Glutamatergic neuron (in vitro differentiated cells): ENCODE measurements at regions not wholly inside any gene's neighbourhood (a gene's known extent, or its start where the extent isn't known, plus 50 kb on each side); places are given as distances from the start of the nearest gene placed in this dataset.

ENCODE experiments used
- DNase-seq: peaks from one replicate; pipeline ENCODE4 v3.0.0; 2022
- H3K27ac Mint-ChIP-seq: one replicate; pipeline ENCODE4 v1.8.0; 2020; ENCODE audit warnings: mild to moderate bottlenecking, mixed read lengths, inconsistent platforms; ENCODE audit not compliant: unreplicated experiment
- H3K27me3 Mint-ChIP-seq: one replicate; pipeline ENCODE4 v1.8.0; 2020; ENCODE audit warnings: mild to moderate bottlenecking, moderate library complexity, mixed read lengths, inconsistent platforms; ENCODE audit not compliant: unreplicated experiment
- H3K36me3 Mint-ChIP-seq: one replicate; pipeline ENCODE4 v1.8.0; 2020; ENCODE audit warnings: mild to moderate bottlenecking, mixed read lengths, inconsistent platforms; ENCODE audit not compliant: unreplicated experiment
- H3K4me1 Mint-ChIP-seq: one replicate; pipeline ENCODE4 v1.8.0; 2020; ENCODE audit warnings: mild to moderate bottlenecking, low read depth, mixed read lengths, inconsistent platforms; ENCODE audit not compliant: unreplicated experiment
- H3K4me3 Mint-ChIP-seq: one replicate; pipeline ENCODE4 v1.8.0; 2020; ENCODE audit warnings: mild to moderate bottlenecking, mixed read lengths, inconsistent platforms; ENCODE audit not compliant: unreplicated experiment
- H3K9me3 Mint-ChIP-seq: one replicate; pipeline ENCODE4 v1.8.0; 2020; ENCODE audit warnings: mild to moderate bottlenecking, moderate library complexity, mixed read lengths, inconsistent platforms; ENCODE audit not compliant: unreplicated experiment
- CTCF ChIP-seq: fragments of 200-600 bp; sonication (generic); IDR thresholded peaks from one replicate; pipeline ENCODE4 v1.5.0; 2021; ENCODE audit not compliant: partially characterized antibody, unreplicated experiment

- Mint-ChIP-seq H3K9me3 (peaks cover 7% of the 10 kb centered on the region), H3K36me3 (peaks cover 6% of the 10 kb centered on the region), H3K4me3 (no peak overlapping the region), H3K27me3 (peaks cover 4% of the 10 kb centered on the region), H3K27ac (no peak overlapping the region), H3K4me1 (peaks cover 4% of the 10 kb centered on the region)
- no peak for DNase-seq
- no peak for TF ChIP-seq CTCF
Measured at GRCh38 chr7:133180717-133181116, 72.2 kb upstream of the EXOC4 start.

DNA sequence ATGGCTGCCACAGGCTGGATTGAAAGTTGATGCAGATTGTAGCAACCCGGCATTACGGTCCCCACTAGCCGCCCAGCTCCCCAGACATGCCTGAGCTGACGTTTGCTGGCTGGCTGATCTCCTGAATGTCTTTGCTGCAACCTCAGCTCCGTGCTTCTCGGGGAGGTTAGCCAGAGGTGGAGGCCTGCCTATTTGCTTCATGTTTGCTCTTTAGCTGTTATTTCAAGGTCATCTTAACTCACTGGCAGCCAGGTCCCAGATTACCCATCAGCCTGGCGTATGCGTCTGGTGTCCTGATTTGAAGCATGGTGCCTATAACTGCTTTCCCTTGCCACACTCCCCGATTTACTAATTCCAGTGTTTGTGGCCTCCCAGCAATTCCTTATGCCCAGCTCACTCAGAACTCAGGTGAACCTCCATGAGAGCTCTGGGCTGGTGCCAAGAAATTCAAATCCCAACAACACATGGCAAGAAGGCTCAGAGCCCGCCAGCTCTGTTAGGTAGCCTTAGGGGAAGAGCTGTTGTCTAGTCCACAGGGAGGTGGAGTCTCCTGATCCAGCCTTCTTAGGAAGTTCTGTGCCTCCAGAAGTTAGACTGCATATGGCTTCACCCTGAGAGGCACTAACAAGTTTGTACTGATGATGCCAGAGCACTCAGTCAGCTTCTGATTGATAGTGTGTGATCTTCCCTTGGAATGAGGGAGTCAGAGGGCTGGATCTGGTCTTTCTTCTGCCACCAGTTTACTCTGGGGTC is 69.7 kb upstream of the EXOC4 start:
- no peak for DNase-seq
- no peak overlapping the region for H3K4me3 Mint-ChIP-seq
- peaks cover 3% of the 10 kb centered on the region for H3K4me1 Mint-ChIP-seq
- no peaks in the 10 kb centered on the region for H3K36me3 Mint-ChIP-seq
- peaks cover 4% of the 10 kb centered on the region for H3K27me3 Mint-ChIP-seq
- no peak for TF ChIP-seq CTCF
- H3K9me3 Mint-ChIP-seq: peaks cover 4% of the 10 kb centered on the region
- H3K27ac Mint-ChIP-seq: no peak overlapping the region

DNA sequence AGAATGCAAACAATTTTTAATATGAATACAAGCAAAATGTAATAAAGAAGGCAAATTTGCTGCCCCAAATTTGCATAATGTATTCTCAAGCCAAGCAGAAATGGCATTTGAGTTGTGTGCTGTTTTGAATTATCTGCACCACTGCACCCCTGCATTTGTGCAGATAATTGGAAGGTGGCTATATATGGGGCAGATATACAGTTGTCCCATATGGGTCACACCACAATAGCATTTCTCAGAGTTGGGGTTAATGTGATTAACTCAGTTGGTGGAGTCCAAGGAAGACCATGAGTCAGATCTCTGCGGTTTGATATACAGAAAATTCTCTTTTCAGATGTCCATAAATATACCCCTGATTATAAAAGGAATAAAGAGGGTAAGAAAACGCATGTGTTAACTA is 68.9 kb upstream of the EXOC4 start:
- Mint-ChIP-seq H3K27me3 (peaks cover 4% of the 10 kb centered on the region), H3K36me3 (no peaks in the 10 kb centered on the region), H3K4me3 (no peak overlapping the region), H3K27ac (no peak overlapping the region), H3K4me1 (no peaks in the 10 kb centered on the region), H3K9me3 (peaks cover 2% of the 10 kb centered on the region)
- DNase-seq: no peak
- no peak for TF ChIP-seq CTCF

GRCh38 chr7:133185512-133185911 is 67.4 kb upstream of the EXOC4 start:
- H3K27me3 Mint-ChIP-seq: peaks cover 4% of the 10 kb centered on the region
- H3K4me3 Mint-ChIP-seq: no peak overlapping the region
- DNase-seq: no peak
- H3K9me3 Mint-ChIP-seq: peaks cover 2% of the 10 kb centered on the region
- H3K27ac Mint-ChIP-seq: no peak overlapping the region
- no peaks in the 10 kb centered on the region for H3K4me1 Mint-ChIP-seq
- no peak for TF ChIP-seq CTCF
- H3K36me3 Mint-ChIP-seq: no peaks in the 10 kb centered on the region

GRCh38 chr7:133186060-133186459 is 66.8 kb upstream of the EXOC4 start:
- Mint-ChIP-seq H3K4me3 (no peak overlapping the region), H3K4me1 (no peaks in the 10 kb centered on the region), H3K27me3 (peaks cover 4% of the 10 kb centered on the region), H3K9me3 (peaks cover 2% of the 10 kb centered on the region), H3K36me3 (no peaks in the 10 kb centered on the region), H3K27ac (no peak overlapping the region)
- no peak for TF ChIP-seq CTCF
- no peak for DNase-seq
